GM12872 (cell line): ENCODE measurements at regions not wholly inside any gene's neighbourhood (a gene's known extent, or its start where the extent isn't known, plus 50 kb on each side); places are given as distances from the start of the nearest gene placed in this dataset.

Experiments
- CTCF ChIP-seq: IDR thresholded peaks from 3 replicates; pipeline ENCODE4 v1.5.1; 2011; ENCODE audit warnings: low read depth, mild to moderate bottlenecking, low read length, moderate library complexity; ENCODE audit not compliant: insufficient read depth

GRCh38 chr5:12016159-12016746, 112.0 kb upstream of the CTNND2 start:
- TF ChIP-seq CTCF, result no peak

- no peak for TF ChIP-seq CTCF
These were observed 109.1 kb upstream of the CTNND2 start for GRCh38 chr5:12013351-12013750.

- no peak for TF ChIP-seq CTCF
These were observed 99.4 kb upstream of the CTNND2 start for GRCh38 chr5:12003680-12004079.

- no peak for TF ChIP-seq CTCF
These were observed 94.2 kb upstream of the CTNND2 start for GRCh38 chr5:11998397-11998796.

- no peak for TF ChIP-seq CTCF
These were observed 93.7 kb upstream of the CTNND2 start for GRCh38 chr5:11997942-11998341.

- no peak for TF ChIP-seq CTCF
These were observed 88.3 kb upstream of the CTNND2 start for GRCh38 chr5:11992518-11992917.

GRCh38 chr5:11985993-11986392, 81.7 kb upstream of the CTNND2 start:
- no peak for TF ChIP-seq CTCF
